Activated naive CD8-positive, alpha-beta T cell treated with anti-CD3 and anti-CD28 coated beads for 36 hours (primary cell): ENCODE measurements at regions not wholly inside any gene's neighbourhood (a gene's known extent, or its start where the extent isn't known, plus 50 kb on each side); places are given as distances from the start of the nearest gene placed in this dataset.
"Not testable (repeated sequence)": the region's sequence is repeated elsewhere in the genome, so short reads cannot be mapped to it uniquely, and the experiment has no call there.

Experiments
- DNase-seq: peaks from one replicate; pipeline ENCODE4 v3.0.0; 2021
- H3K27ac Mint-ChIP-seq: one replicate; pipeline ENCODE4 v1.8.0; 2022; ENCODE audit warnings: mild to moderate bottlenecking, moderate library complexity, mixed read lengths
- H3K27me3 Mint-ChIP-seq: one replicate; pipeline ENCODE4 v1.8.0; 2022; ENCODE audit warnings: mild to moderate bottlenecking, mixed read lengths
- H3K36me3 Mint-ChIP-seq: one replicate; pipeline ENCODE4 v1.8.0; 2021; ENCODE audit warnings: mild to moderate bottlenecking, mixed read lengths
- H3K4me1 Mint-ChIP-seq: one replicate; pipeline ENCODE4 v1.8.0; 2021; ENCODE audit warnings: mixed read lengths
- H3K4me3 Mint-ChIP-seq: one replicate; pipeline ENCODE4 v1.8.0; 2022; ENCODE audit warnings: mild to moderate bottlenecking, moderate library complexity, mixed read lengths
- H3K9me3 Mint-ChIP-seq: one replicate; pipeline ENCODE4 v1.8.0; 2022; ENCODE audit warnings: mixed read lengths

DNA sequence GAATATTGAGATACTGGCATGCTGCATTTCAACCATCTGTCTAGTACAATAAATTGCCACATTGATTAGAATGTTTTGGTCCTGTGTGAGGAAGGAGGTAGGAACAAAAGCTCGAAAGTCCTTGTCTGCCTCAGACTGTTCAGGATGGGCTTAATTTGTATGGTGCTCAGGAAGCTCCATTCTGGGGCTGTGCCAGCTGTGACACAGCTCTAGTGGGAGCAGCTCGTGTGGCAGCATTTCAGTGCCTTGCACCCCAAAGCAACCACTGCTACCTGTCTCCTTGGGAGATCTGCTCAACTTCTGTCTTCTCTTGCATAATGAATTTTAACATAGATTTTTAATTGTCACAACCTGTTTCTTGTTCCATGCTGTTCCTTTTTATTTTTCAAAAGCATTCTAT is 144.4 kb upstream of the THUMPD2 start:
- Mint-ChIP-seq H3K27ac (no peak overlapping the region), H3K27me3 (peaks cover 7% of the 10 kb centered on the region), H3K36me3 (peaks cover 6% of the 10 kb centered on the region), H3K4me3 (no peak overlapping the region), H3K4me1 (peaks cover 21% of the 10 kb centered on the region), H3K9me3 (no peaks in the 10 kb centered on the region)
- DNase-seq: no peak

DNA sequence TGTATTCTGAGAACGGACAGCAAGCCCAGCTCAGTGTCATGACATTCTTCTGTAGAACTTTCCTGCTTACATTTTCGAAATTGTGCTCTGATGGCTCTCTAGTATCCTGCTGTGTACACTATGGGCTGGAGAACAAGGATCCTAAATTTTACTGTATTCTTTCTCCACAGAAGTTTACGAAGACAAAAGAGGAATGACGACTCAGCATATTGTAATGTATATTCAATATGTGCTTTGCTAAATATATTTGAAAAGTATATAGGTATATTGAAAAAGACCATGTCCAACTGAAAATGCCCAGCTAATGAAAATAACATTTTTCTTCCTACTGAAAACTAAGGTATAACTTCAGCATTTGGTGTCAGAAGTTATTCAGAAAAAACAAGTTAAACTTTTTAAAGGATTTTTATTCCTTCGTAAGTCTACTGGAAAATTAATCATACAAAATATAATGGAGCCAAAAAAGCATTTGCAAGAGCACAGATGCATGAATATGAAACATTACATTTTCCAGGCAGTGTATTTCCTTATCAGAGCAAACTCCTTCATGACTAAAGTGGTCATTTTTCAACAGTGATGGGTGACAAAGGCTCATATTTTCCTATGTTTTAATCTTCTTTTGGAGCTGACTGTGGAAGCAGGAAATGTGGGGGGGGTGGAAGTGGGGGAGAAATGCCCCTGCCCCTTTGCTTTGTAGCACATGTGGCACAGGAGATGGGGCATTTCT is 143.8 kb upstream of the THUMPD2 start:
- H3K4me3 Mint-ChIP-seq: no peak overlapping the region
- H3K36me3 Mint-ChIP-seq: peaks cover 2% of the 10 kb centered on the region
- no peak for DNase-seq
- no peaks in the 10 kb centered on the region for H3K9me3 Mint-ChIP-seq
- no peak overlapping the region for H3K27ac Mint-ChIP-seq
- H3K4me1 Mint-ChIP-seq: peaks cover 24% of the 10 kb centered on the region
- H3K27me3 Mint-ChIP-seq: peaks cover 5% of the 10 kb centered on the region

DNA sequence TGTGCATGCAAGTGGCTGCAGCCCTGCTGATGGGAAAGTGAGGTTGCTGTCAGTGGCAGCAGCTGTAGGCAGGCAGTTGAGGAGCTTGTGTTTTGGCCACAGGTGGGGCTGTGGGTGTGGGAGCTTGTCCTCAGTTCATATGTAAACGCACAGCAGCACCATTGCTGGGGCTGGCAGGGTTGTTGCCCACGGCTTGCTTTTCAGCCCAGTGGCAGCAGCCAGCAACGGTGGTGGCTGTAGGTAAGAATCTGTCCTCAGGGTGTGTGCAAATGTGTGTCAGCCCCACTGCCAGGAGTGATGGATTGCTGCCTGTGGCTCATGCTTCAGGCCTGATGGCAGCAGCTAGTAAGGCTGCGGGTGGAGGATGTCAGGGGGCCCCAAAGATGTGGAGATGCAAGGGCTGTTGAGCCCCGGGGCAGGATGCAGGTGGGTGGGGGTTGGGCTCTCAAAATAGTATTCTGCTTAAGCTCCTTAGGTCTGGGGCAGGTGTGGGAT is 141.3 kb upstream of the THUMPD2 start:
- Mint-ChIP-seq H3K4me1 (peaks cover 27% of the 10 kb centered on the region), H3K27ac (peak overlapping the region; percentile 35), H3K27me3 (peaks cover 4% of the 10 kb centered on the region), H3K36me3 (peaks cover 1% of the 10 kb centered on the region), H3K4me3 (peak overlapping the region; percentile 54), H3K9me3 (no peaks in the 10 kb centered on the region)
- no peak for DNase-seq

DNA sequence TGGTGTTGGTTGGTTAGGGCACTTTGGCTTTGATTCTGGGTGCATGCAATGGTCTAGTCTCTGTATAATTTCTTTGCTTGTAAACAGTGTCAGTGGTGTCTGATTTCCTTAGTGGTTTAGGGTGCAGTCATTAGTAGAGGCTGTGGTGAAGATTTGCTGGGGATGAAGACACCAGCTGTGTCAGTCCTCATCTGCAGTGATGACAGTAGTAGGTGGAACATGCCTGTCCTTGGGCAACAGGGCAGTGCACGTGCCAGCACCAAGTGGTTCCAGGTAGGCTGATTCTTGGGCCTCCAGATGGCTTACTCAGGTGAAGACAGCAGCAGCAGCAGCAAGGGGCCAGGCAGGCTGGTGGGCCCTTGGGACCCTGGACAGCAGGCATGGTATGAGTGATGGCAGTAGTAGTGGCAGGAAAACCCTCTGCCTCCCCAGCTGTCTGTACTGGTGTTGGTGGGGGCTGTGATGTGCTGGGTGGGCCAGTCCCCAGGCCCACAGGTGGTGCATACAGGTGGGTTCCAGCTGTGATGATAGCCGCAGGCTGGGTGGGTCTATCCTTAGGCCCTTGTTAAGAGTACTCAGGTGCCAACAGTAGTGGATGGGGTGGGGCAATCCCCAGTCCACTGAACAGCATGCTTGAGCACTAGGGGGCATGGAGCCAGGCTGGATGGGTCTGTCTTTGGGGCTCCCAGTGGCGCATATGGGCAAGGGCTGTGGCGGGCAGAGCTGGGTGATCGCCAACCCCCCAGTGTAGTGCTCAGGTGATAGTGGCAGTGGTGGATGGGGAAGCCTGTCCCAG is 140.7 kb upstream of the THUMPD2 start:
- DNase-seq: no peak
- Mint-ChIP-seq H3K4me1 (peaks cover 24% of the 10 kb centered on the region), H3K9me3 (no peaks in the 10 kb centered on the region), H3K27ac (peak overlapping the region; percentile 28), H3K27me3 (peaks cover 4% of the 10 kb centered on the region), H3K4me3 (peak overlapping the region; percentile 24), H3K36me3 (peaks cover 1% of the 10 kb centered on the region)

DNA sequence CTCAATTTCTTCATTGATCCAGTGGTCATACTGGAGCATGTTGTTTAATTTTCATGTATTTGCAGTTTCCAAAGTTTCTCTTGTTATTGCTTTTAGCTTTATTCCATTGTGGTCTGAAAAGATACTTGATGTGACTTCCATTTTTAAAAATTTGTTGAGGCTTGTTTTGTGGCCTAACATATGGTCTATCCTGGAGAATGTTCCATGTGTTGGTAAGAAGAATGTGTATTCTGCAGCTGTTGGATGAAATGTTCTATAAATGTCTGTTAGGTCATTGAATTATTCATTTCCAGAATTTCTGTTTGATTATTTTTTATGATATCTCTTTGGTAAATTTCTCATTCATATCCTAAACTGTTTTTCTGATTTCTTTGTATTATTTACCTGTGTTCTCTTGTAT is 139.8 kb upstream of the THUMPD2 start:
- H3K36me3 Mint-ChIP-seq: peaks cover 1% of the 10 kb centered on the region
- DNase-seq: no peak
- peaks cover 27% of the 10 kb centered on the region for H3K4me1 Mint-ChIP-seq
- no peaks in the 10 kb centered on the region for H3K9me3 Mint-ChIP-seq
- no peak overlapping the region for H3K4me3 Mint-ChIP-seq
- H3K27me3 Mint-ChIP-seq: peaks cover 4% of the 10 kb centered on the region
- no peak overlapping the region for H3K27ac Mint-ChIP-seq

DNA sequence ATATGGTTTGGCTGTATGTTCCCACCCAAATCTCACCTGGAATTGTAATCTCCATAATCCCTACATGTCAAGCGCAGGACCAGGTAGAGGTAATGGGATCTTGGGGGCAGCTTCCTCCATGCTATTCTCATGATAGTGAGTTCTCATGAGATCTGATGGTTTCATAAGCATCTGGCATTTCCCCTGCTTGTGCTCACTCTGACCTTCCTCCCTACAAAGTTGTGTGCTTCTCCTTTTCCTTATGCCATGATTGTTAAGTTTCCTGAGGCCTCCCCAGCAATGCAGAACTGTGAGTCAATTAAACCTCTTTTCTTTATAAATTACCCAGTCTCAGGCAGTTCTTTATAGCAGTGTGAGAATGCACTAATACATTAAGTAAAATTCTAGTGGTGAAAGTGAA is 138.3 kb upstream of the THUMPD2 start:
- H3K27ac Mint-ChIP-seq, H3K27me3 Mint-ChIP-seq, H3K36me3 Mint-ChIP-seq, DNase-seq, H3K9me3 Mint-ChIP-seq, H3K4me3 Mint-ChIP-seq: not testable (repeated sequence)
- H3K4me1 Mint-ChIP-seq: peaks cover 24% of the 10 kb centered on the region

DNA sequence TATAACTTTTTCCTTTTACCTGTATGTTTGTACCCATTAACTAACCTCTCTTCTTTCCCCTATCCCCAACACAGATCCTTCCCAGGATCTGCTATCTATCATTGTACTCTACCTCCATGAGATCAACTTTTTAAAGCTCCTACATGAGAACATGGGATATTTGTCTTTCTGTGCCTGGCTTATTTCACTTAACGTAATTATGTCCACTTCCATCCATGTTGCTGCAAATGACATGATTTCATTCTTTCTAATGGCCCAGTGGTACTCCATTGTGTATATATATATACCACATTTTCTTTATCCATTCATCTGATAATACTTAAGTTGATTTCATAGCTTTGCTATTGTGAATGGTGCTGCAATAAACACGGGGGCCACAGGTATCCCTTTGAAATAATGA is 135.9 kb upstream of the THUMPD2 start:
- Mint-ChIP-seq H3K4me3 (no peak overlapping the region), H3K9me3 (no peaks in the 10 kb centered on the region), H3K4me1 (peaks cover 18% of the 10 kb centered on the region), H3K27ac (no peak overlapping the region), H3K27me3 (peaks cover 11% of the 10 kb centered on the region), H3K36me3 (no peaks in the 10 kb centered on the region)
- no peak for DNase-seq

DNA sequence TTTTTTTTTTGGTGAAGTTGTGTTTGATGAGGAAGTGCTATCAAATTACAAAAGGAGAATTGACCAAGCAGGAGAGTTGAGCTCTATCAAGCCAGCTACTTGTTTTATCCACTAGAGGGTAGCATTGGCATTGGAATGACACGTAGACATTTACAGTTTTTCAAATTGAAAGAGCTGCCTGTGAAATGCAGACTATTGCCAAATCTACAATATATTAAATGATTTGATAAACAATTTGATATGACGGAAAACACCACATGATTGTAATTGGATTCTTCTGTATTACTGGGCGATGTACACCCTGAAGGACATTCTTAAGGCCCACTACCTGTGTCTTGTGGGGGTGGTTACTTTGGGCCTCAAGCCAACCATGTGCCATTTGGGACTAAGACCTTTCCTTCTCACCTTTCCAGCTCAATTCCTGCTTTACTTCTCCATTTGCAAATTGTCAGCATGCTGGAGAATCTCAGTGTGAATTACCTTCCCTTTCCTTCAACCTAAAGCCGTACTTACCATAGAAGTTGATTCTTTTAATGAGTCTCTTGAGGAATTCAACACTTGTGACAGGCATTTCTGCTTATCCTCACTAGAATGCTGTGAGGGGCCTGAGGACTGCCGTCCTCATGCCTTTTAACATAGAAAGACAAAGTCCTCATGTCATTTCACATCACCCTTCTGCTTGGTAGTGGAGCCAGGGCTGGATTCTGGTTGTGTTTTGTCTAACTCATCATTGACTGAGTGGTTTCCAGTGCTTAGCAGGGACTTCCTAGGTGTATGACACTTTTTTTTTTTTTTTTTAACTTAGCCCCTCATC is 134.8 kb upstream of the THUMPD2 start:
- DNase-seq: no peak
- H3K36me3 Mint-ChIP-seq: no peaks in the 10 kb centered on the region
- no peak overlapping the region for H3K4me3 Mint-ChIP-seq
- no peak overlapping the region for H3K27ac Mint-ChIP-seq
- peaks cover 15% of the 10 kb centered on the region for H3K27me3 Mint-ChIP-seq
- H3K9me3 Mint-ChIP-seq: no peaks in the 10 kb centered on the region
- H3K4me1 Mint-ChIP-seq: peaks cover 12% of the 10 kb centered on the region

DNA sequence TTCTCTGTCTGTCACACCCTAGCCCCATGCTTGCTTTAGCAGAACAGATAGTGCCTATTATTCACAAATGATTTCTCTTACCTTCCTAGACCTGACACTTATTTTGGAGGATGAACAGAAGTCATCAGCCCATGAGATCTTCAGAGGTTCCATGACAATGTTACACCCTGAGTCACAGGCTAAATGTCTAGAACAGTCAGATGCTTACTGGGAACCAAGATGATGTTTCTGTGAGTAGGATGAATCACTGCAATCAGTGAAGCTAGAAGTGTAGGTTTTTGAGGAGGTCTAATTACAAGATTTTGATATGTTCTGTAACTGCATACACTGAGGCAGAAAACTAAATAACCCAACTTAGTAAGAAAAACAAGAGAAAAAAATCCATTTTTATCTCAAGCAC is 123.0 kb upstream of the THUMPD2 start:
- peaks cover 1% of the 10 kb centered on the region for H3K4me1 Mint-ChIP-seq
- H3K36me3 Mint-ChIP-seq: no peaks in the 10 kb centered on the region
- H3K4me3 Mint-ChIP-seq: no peak overlapping the region
- H3K27me3 Mint-ChIP-seq: peaks cover 12% of the 10 kb centered on the region
- H3K9me3 Mint-ChIP-seq: no peaks in the 10 kb centered on the region
- DNase-seq: no peak
- H3K27ac Mint-ChIP-seq: no peak overlapping the region

DNA sequence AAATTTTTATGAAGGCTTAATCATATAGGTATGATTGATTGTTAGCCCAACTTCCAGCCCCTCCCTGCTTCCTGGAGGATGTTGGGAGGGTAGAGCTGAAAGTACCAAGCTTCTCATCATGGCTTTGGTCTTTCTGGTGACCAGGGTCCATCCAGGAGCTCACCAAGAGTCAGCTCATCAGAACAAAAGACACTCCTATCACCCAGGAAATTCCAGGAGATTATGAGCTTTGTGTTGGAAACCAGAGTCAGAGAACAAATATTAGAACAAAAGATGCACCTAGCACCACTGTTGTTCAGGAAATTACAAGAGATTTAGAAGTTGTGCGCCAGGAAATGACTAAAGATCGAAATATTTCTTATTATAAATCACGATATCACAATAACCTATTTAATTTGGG is 119.9 kb upstream of the THUMPD2 start:
- Mint-ChIP-seq H3K9me3 (no peaks in the 10 kb centered on the region), H3K36me3 (no peaks in the 10 kb centered on the region), H3K4me1 (no peaks in the 10 kb centered on the region), H3K27me3 (no peaks in the 10 kb centered on the region), H3K27ac (no peak overlapping the region), H3K4me3 (no peak overlapping the region)
- no peak for DNase-seq

DNA sequence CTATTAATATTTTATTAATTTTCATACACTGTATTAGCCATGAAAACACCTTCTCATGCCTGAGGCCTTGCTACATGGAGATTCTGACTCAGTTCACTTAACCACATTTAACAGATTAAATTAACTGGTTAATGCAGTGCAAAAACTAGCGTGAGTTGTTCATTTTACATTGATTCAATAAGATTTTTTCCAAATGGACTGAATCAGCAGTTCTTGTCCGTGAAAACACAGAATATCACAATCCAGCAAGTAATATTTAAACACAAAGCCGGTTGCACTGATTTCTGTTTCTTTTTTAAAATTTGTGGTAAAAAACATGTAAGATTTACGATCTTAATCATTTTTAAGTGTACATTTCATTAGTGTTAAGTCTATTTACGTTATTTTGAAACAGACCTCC is 118.2 kb upstream of the THUMPD2 start:
- Mint-ChIP-seq H3K36me3 (no peaks in the 10 kb centered on the region), H3K9me3 (no peaks in the 10 kb centered on the region), H3K4me1 (no peaks in the 10 kb centered on the region), H3K27me3 (no peaks in the 10 kb centered on the region), H3K4me3 (no peak overlapping the region), H3K27ac (no peak overlapping the region)
- DNase-seq: no peak

DNA sequence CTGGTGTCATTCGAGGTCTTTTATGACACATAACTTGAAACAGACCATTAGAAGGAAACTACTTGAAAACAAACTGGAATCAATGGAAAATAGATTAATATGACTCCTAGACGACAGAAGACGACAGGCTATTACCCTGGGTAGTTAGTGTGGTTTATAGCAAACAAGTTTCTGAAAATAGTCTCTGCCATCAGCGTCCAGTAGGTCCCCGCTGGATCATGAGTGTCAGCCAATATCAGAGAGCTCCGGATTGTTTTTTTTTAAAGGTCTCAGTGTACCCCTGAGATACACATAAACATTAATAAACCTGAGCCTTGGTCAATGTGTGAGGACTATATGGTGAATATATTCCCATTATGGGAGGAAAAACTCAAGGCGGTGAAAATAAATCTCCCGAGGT is 115.0 kb upstream of the THUMPD2 start:
- Mint-ChIP-seq H3K9me3 (no peaks in the 10 kb centered on the region), H3K27me3 (peaks cover 5% of the 10 kb centered on the region), H3K4me3 (no peak overlapping the region), H3K36me3 (no peaks in the 10 kb centered on the region), H3K27ac (no peak overlapping the region), H3K4me1 (no peaks in the 10 kb centered on the region)
- DNase-seq: no peak

DNA sequence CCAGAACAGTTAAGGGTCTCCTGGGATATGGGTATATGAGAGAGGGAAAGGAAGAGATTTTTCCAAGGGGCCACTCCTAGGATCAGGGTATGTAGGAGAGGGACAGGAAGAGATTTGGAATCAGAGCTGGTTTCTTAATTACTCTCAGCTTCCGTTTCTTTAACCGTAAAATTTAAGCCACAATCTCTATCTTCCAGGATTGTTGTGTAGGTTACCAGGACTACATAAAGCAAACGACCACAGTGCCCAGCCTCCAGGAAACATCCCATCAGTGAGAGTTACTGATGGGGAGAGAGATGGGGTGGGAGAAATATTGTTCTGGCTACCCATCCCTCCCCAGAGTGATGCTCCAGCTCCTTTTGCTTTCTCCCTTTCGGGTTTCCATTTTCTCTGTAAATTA is 114.6 kb upstream of the THUMPD2 start:
- no peaks in the 10 kb centered on the region for H3K36me3 Mint-ChIP-seq
- no peak overlapping the region for H3K4me3 Mint-ChIP-seq
- no peaks in the 10 kb centered on the region for H3K4me1 Mint-ChIP-seq
- no peak for DNase-seq
- no peaks in the 10 kb centered on the region for H3K9me3 Mint-ChIP-seq
- H3K27ac Mint-ChIP-seq: no peak overlapping the region
- H3K27me3 Mint-ChIP-seq: peaks cover 5% of the 10 kb centered on the region

DNA sequence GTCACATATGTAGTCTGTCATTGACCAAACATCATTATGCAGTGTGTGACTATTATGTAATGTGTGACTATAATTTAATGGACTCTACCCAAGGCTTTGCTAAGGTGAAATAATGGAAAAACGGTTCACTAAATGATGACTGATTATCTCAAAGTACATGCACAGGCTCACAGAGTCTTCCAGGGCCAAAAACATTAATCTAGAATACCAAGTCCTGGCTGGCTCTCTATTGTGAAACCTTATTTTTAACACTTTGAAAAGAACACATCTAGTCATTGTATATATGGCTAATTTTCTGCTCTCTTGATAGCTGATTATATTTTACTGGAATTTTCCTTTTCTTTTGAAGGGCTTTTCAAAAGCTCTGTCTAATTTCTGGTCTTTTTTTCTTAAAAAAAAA is 102.9 kb upstream of the THUMPD2 start:
- Mint-ChIP-seq H3K27ac (no peak overlapping the region), H3K4me1 (no peaks in the 10 kb centered on the region), H3K4me3 (no peak overlapping the region), H3K36me3 (no peaks in the 10 kb centered on the region), H3K9me3 (peaks cover 4% of the 10 kb centered on the region), H3K27me3 (peaks cover 8% of the 10 kb centered on the region)
- DNase-seq: no peak

DNA sequence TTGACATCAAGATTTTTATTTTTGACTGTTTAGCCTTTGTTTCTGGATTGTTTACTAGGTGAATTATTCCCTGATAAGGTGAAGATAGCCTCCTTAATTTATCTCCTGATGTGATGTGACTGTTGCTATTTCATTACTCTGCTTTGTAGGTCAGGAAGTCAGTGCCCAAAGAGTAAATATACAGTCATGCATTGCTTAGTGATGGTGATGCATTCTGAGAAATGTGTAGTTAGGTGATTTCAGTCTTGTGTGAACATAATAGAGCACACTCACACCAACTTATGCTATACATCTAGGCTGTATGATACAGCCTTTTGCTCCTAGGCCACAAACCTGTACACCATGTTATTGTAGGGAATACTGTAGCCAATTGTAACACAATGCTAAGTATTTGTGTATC is 102.4 kb upstream of the THUMPD2 start:
- no peak for DNase-seq
- Mint-ChIP-seq H3K4me1 (no peaks in the 10 kb centered on the region), H3K4me3 (no peak overlapping the region), H3K9me3 (peaks cover 4% of the 10 kb centered on the region), H3K27me3 (peaks cover 8% of the 10 kb centered on the region), H3K36me3 (no peaks in the 10 kb centered on the region), H3K27ac (no peak overlapping the region)
